ENCODE measurements at regions not wholly inside any gene's neighbourhood (a gene's known extent, or its start where the extent isn't known, plus 50 kb on each side); places are given as distances from the start of the nearest gene placed in this dataset.

DNA sequence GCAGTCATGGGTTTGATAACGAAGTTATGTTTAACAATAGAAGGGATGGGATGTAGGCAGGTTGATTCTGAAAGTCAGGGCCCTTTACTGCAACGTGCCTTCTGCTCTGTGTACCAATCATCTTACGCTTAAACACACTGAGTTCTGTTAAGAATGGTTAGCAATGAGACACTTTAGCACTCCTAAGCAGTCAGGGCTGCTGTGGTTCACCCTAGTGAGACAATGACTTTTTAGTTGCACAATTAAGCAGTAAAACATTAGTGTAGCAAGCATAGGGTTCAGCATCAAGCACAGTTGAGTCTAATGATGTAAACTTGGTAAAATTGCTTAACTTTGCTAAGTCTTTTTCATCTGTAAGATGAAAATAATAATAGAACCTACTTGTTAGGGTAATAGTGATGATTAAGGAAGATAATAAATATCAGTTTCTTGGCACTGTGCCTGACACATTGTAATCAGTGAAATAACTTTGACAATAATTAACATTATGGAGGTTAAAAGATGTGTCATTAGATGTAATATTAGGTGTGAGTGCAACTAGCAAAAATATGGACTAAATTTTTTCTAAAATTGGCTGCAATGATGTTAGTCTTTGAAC is 484.2 kb upstream of the THBS1 start:
- DNase-seq = no peak

DNA sequence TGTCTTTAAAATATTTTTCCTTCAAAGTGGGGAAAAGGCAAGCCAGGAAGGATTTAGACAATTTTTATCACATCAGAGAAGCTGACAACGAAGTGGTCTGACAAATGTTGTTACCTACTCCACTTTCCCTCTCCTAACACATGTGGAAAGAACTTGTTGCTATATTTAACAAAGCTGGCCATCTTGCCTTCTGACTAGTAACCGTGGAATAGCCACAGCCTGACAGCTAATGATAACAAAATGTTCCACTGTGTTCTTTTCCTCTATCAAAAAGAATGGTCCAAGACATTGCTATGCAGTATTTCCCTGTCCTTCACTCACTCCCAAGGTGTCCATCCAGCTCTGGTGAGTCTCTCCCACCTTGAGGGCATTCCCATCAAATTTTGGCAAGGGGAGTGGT is 481.4 kb upstream of the THBS1 start:
- DNase-seq = no peak

DNA sequence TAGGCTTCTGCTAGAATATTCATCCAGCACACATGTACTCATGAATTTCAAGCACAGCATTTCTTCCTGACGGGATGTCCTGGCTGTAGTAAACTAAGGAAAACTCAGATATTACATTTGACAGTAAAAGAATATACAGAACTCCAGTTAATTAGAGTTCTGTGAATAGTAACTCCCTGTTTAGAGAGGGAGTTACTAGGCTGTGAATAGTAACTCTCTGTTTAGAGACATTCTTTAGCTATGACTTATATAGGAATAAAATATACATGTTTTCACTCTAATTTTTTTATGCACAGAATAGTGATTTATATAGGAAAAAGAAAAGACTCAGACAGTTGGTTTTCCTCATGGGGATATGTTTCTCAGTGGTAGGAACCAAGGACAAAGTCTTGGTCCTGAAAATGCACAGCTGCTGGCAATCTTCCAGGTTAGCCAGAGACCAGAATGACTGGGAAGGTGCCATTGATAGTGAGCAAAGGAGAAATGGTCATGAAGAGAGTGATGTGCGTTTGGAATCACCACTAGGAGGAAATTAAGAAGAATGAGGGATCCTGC is 480.7 kb upstream of the THBS1 start:
- no peak for DNase-seq

DNA sequence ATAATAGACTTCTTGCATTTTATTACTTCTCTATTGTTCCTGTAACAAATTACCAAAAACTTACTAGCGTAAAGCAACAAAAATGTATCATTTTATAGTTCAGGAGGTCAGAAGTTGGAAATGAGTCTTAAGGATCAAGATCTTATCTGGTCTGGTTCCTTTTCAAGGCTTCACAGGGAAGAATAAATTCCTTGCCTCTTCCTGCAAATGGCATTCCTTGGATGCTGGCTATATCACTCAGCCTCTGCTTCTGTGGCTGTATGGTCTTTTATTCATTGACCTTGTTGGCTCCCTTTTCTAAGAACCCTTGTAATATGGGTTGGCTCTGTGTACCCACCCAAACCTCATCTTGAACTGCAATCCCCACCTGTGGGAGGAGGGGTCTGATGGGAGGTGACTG is 478.4 kb upstream of the THBS1 start:
- no peak for DNase-seq

DNA sequence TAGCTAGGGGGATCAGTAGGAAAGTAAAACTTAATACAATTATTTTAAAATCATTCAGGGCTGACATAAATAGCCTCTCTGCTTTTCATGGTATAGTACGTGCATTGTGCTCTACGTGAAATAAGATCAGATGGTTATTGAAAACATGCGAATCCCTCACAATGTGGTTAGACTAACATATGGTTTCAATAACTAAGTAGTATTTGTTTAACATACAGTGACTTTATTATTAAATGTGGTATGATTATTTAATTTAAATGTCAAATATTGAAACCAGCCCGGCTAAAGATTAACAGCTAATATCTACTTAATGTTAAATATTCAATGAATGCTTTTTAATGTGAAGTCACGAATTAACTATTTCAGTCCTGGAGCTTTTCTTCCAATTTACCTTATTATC is 473.9 kb upstream of the THBS1 start:
- no peak for DNase-seq

DNA sequence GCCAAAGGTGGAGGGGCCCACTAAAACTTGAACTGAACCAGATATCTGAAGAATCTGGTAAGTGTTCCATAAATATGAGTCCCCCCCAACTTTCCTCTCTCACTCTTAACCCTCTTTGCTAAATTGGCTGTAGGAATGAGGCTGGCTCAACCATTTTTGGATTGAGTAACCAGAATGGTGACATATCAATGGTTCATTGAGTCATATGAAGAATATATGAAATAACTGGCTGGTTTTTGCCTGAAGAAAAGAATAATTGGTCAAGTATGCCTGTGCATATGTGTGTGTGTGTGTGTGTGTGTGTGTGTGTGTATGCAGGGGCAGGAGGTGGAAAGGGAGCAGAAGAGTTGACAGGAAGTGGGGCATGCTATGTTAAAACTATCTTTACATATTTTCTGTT is 472.9 kb upstream of the THBS1 start:
- no peak for DNase-seq

DNA sequence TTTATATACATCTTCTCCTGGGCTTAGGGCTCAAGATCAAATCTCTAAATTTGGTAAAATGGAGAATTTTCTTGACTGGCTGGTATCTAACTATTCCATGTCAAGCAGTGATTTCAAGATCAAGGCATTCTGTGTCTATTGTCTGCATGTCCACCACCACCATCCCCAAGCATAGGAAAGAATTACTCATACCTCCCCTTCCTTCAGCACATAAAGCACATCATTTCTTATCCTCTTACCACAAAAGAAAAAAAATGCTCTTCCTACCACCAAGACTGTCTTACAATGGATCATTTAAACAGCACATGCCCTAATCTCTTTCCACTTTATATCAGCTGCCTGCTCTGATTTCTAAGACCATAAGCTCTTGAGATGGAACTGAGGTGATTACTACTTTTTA is 470.5 kb upstream of the THBS1 start:
- DNase-seq = no peak

DNA sequence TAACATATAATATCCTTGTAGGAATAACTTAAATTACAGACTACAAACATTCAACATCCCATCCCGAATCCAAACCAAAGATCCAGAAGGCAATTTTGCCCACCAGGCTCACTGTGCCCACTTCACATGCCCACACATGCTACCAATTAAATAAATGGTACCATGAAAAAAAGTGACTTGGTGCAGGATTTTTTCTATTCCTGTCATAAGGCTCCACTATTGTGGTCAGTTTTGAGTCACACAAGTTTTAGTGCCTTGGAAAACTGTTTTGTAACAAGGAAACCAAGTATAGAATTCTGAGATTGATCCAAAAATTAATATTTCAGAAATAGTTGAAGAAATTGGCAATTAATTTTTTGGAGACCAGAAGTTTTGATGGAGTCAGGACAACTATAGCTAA is 470.1 kb upstream of the THBS1 start:
- no peak for DNase-seq

DNA sequence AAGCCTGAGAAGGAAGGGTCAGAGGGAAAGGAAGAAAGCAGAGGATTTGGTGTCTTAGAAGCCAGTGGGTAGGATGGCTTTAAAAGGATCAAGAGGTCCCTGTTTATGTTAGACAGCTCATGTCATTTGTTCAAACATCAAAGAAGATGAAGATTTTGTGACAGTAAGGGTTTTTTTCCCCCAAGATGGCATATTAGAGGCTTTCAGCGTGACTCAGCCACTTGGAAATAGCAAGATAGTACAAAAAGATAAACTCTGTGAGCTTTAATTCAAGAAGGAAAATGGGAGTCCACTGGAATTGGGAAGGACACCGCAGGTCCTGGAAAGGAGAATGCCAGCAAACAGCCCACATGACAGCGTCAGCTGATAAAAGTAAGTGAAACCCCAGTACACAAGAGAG is 467.1 kb upstream of the THBS1 start:
- no peak for DNase-seq

DNA sequence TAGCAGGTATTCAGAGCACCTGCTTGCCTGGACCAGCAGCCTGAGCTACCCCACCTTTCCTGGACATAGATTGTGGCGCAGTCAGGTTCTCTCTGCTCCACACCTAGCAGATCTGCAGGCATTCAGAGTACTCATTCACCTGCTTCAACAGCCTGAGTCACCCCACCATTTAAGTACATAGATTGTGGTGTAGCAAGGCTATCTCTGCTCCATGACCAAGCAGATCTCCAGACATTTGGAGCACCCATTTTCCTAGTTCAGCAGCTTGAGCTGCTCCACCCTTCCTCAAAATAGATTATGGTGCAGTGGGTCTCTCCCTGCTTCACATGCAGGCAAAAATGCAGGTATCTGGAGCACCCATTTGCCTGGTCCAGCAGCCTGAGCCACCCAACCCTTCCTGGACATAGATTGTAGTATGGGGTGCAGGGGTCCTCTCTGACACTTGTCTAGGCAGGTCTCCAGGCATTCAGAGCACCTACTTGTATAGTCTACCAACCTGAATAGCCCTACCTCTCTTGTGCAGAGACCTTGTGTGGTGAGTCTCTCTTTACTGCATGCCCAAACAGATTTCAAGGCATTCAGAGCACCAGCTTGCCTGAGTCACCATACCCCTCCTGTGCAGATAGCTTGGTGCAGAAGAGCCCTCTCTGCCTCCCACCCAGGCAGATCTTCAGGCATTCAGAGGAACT is 466.0 kb upstream of the THBS1 start:
- DNase-seq = no peak

DNA sequence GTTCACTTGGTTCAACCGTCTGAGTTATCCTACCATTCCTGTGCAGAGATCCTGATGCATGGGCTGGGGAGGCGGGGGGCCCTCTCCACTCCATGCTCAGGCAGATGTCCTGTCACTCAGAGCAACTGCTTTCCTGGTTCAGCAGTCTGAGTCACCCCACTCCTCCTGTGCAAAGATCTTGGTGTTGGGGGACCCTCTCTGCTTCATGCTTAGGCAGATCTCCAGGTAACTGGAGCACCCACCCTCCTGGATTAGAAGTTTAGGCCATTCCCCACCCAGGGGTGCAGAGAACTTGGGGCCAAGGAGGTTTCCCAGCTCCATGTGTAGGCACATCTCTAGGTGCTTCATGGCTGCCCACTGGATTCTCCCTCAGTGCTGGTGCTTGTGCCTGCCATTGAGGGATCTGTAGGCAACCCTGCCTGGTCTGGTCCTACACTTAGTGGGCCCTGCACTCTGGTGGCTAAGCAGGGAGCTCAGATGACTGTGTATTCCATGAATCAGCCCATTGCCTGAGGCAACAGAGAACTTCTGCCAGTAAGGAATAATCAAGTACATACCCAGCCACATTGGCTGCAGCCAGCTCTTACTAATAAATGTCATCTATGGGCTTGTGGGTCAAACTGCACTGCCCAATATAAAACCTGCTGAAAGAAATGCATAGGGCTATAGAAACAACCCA is 465.4 kb upstream of the THBS1 start:
- no peak for DNase-seq

DNA sequence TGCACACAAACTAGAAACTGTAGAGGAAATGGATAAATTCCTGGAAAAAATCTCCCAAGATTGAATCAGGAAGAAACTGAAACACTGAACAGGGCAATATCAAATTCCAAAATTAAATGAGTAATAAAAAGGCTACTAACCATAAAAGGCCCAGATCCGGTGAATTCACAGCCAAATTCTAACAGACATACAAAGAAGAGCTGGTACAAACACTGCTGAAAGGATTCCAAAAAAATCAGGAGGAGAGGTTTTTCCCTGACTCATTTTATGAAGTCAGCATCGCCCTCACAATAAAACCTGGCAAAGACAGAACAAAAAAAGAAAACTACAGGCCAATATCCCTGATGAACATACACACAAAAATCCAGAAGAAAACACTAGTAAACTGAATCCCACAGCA is 462.4 kb upstream of the THBS1 start:
- DNase-seq = no peak

DNA sequence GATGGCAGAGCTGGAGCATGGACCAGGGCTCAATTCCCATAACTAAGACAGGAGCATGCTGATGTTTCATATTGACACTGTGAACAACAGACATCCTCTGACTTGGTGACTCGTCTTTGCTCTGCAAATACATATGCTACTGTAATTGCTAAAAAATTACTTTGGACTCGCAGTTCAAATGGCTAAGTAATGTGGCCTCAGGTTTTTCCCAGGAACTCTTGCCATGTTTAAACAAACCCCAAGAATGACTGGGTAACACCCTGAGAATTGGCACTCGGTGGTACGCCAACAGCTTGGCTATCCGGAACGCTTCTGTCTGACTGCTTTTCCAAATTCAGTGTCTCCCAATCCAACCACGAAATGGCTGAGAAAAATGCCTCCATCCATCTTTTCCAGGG is 456.7 kb upstream of the THBS1 start:
- no peak for DNase-seq

DNA sequence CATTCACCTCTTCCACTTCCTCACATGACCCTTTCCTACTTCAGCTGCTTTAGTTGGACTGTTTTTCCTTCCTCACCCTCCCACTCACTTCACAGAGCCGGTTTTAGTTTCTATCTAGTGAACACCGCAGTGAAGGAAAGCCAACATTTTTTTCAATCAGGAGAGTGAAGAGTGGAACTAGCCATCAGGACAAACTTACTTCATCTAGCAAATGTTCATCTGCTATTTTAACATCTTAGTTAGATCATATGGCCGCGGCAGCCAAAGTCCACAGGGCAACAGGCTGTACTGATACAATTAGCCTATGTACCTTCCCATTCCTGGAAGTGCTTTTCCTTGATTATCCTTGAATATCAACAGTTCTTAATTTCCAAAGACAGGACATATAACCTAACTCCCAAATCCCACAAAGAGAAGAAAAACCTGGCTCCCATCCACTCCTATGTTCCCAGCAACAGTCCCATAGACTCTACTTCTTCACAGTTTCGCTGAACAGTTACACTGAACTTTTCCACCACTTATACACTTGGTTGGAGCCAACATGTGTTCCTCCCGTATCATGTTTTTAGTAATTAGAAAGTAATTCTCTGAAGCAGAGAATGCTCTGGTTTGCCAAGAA is 456.2 kb upstream of the THBS1 start:
- DNase-seq = no peak

DNA sequence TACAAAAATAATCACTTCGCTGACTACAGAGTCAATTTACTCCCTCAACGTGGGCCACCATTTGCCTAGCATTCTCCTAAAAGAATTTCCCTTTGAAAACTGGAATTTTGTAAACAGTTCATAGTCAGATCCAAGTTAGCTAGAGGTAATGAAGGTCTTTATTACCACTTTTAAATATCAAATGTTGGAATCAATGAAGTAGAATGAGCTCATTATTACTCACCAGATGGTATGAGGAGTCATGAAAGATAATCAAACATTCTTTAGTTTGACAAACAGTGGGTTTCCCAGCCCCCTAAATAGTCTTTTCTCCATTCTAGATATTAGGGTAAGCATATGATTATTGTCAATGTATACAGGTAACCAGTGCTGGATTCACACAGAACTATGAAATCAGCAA is 455.7 kb upstream of the THBS1 start:
- DNase-seq = no peak

DNA sequence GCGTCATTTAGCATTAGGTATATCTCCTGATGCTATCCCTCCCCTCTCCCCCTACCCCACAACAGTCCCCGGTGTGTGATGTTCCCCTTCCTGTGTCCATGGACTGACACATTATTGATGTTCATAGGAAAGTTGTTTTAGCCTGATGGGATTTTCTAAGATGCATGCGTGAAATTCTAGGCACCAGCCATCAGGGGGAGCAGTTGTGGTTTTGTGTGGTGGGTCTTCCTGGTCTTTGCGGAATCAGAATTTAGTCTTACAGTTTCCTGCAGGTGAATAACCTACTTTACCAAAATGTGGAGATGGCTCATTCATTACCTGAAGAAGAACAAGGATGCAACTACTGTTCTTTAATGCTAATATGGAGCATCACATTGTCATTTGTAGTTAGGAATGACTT is 455.0 kb upstream of the THBS1 start:
- peak; percentile 16 for DNase-seq

DNA sequence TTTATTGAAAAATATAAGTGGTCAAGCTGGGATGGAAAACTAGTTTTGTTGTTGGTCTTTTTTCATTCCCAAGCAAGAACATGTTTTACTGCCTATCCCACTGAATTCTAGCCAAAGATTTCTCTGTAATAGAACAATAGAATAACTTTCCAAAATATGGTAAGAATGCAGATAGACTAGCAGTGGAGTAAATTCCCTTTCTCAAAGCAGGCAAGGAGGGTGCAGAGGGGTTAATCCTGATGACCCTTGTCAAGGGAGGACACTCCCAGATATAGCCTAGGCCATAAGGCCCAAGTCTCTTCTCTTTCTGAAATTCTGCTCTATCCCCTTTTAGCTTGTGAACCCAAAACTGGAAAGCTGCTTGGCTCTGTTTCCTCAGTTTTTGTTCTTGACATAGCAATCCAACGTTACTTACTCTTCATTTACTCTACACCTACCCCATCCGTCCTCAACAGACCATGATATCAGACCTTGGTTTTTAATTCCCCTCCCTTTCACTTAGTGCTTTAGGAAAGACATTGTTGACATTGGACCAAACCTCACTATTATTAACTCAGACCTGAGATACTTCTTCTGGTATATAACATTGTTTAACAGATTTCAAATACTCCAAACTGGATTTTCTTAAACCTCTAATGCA is 453.6 kb upstream of the THBS1 start:
- no peak for DNase-seq

DNA sequence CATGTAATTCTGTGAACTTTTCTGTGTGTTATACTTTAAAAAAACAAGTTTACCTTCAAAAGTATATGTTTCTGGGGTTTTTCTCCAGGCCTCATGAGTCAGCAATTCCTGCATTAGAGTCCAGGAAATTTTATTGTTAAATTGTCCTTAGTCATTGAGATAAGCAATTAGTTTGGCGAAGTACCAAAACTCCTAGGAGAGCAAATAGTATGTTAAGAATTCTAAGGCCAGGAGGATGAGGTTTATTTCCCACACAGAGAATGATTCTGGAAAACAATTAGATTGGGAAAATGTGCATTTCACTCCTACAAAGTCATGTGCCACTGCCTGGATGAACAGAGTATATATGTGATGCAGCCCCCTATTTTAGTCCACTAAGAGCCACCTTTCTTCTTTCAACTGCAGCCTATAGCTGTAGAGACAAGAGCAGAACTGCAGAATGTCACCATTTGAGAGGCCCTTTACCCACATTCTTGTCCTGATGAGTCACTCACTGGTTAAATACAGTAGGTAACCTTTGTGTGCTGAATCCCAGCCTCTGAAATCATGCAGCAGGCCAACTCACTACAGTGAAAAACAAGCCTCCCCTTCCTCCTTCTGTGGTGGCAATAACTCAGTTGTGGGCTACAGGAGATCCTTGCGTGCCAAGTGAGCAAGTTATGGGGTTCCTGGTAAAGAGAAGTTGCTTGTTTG is 452.8 kb upstream of the THBS1 start:
- no peak for DNase-seq

DNA sequence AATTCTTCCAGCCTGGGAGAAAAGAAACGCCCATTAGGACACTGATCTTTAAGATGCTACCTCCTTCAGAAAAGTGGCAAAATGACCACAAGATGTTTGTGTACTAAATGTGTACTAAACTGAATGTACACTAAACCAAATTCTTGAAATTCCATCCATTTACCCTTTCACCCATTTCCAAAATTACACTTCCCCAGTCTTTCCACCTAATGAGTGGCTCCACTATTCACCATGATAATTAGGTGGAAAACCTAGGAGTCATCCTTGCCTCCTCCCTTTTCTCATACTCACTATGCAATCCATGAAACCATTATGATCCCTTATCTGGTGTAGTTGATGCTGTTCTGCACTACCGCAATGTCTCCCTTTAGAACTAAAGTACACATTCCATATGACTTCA is 452.1 kb upstream of the THBS1 start:
- no peak for DNase-seq

DNA sequence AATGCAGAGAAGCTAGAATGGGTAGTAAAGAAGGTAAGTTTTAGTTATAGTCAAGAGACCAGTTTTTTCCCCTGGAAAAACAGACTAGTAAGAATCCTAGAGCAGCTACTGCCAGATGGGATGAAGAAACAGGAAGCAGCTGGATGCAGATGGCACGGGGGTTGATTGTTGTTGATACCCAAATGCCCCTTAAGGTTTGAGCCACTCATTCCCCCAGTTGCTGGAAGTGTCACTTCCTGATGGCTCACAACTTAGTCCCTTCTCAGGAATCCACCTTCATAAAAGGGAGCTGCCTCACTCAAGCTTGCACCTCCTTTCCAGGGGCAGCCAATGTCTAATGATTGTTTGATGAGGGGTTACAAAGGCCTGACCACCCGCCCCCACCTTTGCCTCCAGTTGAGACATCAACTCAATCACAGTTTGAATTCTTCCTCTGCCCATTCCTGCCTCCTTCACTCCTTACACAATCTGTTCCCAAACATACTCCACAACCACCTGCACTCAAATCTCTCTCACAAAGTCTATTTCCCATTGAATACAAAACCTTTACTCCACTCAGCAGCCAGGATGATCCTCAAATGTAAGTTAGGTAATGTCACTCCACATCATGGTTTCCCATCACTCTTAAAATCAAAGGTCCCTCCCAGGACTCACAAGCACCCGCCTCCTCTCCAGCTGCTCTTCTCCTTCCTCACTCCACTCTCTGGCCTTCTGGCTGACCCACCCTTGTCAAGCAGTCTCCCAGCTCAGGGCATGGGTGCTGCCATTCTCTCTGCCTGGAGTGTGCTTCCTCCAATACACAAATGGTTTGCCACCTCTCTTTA is 450.1 kb upstream of the THBS1 start:
- no peak for DNase-seq

DNA sequence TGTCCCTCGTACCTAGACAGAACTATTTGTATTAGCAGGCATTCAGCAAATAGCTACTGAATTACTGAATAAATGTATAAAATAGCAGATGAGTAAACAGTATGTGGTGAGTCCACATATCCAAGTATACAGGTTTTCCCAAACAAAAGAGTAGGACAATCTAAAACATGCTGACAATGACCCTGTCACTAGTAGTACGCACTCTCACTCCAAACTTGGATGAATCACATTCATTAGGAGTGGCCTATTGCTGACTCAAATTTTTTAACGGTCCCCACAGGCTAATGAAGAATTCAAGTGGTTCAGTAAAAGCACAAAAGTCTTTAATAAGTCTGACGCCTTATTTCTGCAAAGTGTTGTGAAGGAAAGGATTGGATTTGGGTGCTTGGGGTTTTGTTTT is 449.3 kb upstream of the THBS1 start:
- DNase-seq = no peak

DNA sequence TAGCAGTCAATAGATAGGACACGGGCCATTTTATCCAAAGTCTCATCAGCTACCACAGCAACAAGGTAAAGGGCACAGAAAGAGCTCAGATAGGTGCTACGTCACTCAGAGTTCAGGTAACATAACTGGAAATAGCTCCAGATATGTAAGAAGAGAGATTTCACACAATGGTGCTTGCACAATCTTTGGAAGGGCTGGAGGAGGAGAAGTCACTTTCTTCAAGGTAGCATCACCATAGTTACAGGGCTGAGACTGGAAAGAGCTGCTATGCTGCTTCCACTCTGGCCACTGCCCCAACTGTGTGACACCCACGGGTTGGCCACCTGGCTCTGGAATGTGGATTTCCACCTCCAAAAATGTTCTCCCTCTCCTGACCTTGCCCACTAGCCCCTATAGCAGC is 448.8 kb upstream of the THBS1 start:
- DNase-seq = no peak

Data from stimulated activated CD4-positive, alpha-beta T cell treated with anti-CD3 and anti-CD28 coated beads, Interleukin-1b, Interleukin-23, amount 100 ng/mL, for 48 hours (primary cell).